ENCODE measurements at regions not wholly inside any gene's neighbourhood (a gene's known extent, or its start where the extent isn't known, plus 50 kb on each side); places are given as distances from the start of the nearest gene placed in this dataset.
"Not testable (repeated sequence)": the region's sequence is repeated elsewhere in the genome, so short reads cannot be mapped to it uniquely, and the experiment has no call there.

GRCh38 chr2:18312818-18313217, 247.6 kb downstream of the RDH14 start:
- DNase-seq (ENCODE audit: low read depth) = no peak

- no peak for DNase-seq (ENCODE audit: low read depth)
These were observed 248.8 kb downstream of the RDH14 start for GRCh38 chr2:18311420-18312195.

GRCh38 chr2:18309627-18310026, 250.8 kb downstream of the RDH14 start:
- no peak for DNase-seq (ENCODE audit: low read depth)

GRCh38 chr2:18309188-18309587, 251.3 kb downstream of the RDH14 start:
- DNase-seq (ENCODE audit: low read depth) = no peak

GRCh38 chr2:18304849-18305248, 255.6 kb downstream of the RDH14 start:
- no peak for DNase-seq (ENCODE audit: low read depth)

- no peak for DNase-seq (ENCODE audit: low read depth)
These were observed 258.9 kb downstream of the RDH14 start for GRCh38 chr2:18301421-18302139.

GRCh38 chr2:18299423-18300212, 260.8 kb downstream of the RDH14 start:
- no peak for DNase-seq (ENCODE audit: low read depth)

GRCh38 chr2:18297534-18298058, 262.9 kb downstream of the RDH14 start:
- DNase-seq (ENCODE audit: low read depth) = no peak

GRCh38 chr2:18290386-18290785, 270.1 kb downstream of the RDH14 start:
- no peak for DNase-seq (ENCODE audit: low read depth)

- DNase-seq (ENCODE audit: low read depth) = no peak
These were observed 273.6 kb downstream of the RDH14 start for GRCh38 chr2:18286897-18287296.

GRCh38 chr2:18284331-18284730, 276.1 kb downstream of the RDH14 start:
- DNase-seq (ENCODE audit: low read depth) = no peak

- DNase-seq (ENCODE audit: low read depth) = no peak
These were observed 278.4 kb downstream of the RDH14 start for GRCh38 chr2:18282026-18282425.

GRCh38 chr2:18276583-18277075, 283.8 kb downstream of the RDH14 start:
- DNase-seq (ENCODE audit: low read depth) = no peak

- DNase-seq (ENCODE audit: low read depth) = no peak
These were observed 287.2 kb downstream of the RDH14 start for GRCh38 chr2:18273205-18273604.

- no peak for DNase-seq (ENCODE audit: low read depth)
These were observed 288.3 kb downstream of the RDH14 start for GRCh38 chr2:18272148-18272494.

GRCh38 chr2:18271370-18272147, 288.9 kb downstream of the RDH14 start:
- DNase-seq (ENCODE audit: low read depth) = no peak

- DNase-seq (ENCODE audit: low read depth) = no peak
These were observed 292.1 kb downstream of the RDH14 start for GRCh38 chr2:18268400-18268799.

GRCh38 chr2:18267501-18267900, 293.0 kb downstream of the RDH14 start:
- no peak for DNase-seq (ENCODE audit: low read depth)

GRCh38 chr2:18266699-18267098, 293.8 kb downstream of the RDH14 start:
- not testable (repeated sequence) for DNase-seq (ENCODE audit: low read depth)

- no peak for DNase-seq (ENCODE audit: low read depth)
These were observed 294.6 kb downstream of the RDH14 start for GRCh38 chr2:18265614-18266586.
